ENCODE measurements at regions not wholly inside any gene's neighbourhood (a gene's known extent, or its start where the extent isn't known, plus 50 kb on each side); places are given as distances from the start of the nearest gene placed in this dataset.

GRCh38 chr5:20105915-20106314 lies 117.9 kb upstream of the CDH18 start:
- TF ChIP-seq CTCF (conservative IDR thresholded peaks at IDR 0.05; ENCODE audit: low read depth, low read length) (no peak), EZH2 (IDR thresholded peaks at IDR 0.05; ENCODE audit: low read length, unreplicated experiment) (no peak)
